Central memory CD8-positive, alpha-beta T cell (primary cell): ENCODE measurements at regions not wholly inside any gene's neighbourhood (a gene's known extent, or its start where the extent isn't known, plus 50 kb on each side); places are given as distances from the start of the nearest gene placed in this dataset.
"Not testable (repeated sequence)": the region's sequence is repeated elsewhere in the genome, so short reads cannot be mapped to it uniquely, and the experiment has no call there.

Source experiments
- ATAC-seq: fragments of 150-1000 bp; cut with Tn5 transposase; replicated peaks from 2 replicates; pipeline ENCODE4 v1.10.0; 2022; ENCODE audit warnings: mild to moderate bottlenecking, moderate FRiP score, moderate number of reproducible peaks; ENCODE audit not compliant: poor library complexity, severe bottlenecking; ENCODE audit errors: extremely low read depth
- DNase-seq, 2 donors: peaks; one replicate each; pipeline ENCODE4 v3.0.0; 2021; ENCODE audit warnings: low spot score in 2 of 2
- H3K27ac Mint-ChIP-seq: one replicate; pipeline ENCODE4 v1.8.0; 2022; ENCODE audit warnings: low read depth, mild to moderate bottlenecking, moderate library complexity, mixed read lengths
- H3K27me3 Mint-ChIP-seq: one replicate; pipeline ENCODE4 v1.8.0; 2022; ENCODE audit warnings: mixed read lengths
- H3K36me3 Mint-ChIP-seq: one replicate; pipeline ENCODE4 v1.8.0; 2022; ENCODE audit warnings: mild to moderate bottlenecking, moderate library complexity, mixed read lengths; ENCODE audit not compliant: insufficient read depth
- H3K4me1 Mint-ChIP-seq: one replicate; pipeline ENCODE4 v1.8.0; 2022; ENCODE audit warnings: mixed read lengths
- H3K4me3 Mint-ChIP-seq: one replicate; pipeline ENCODE4 v1.8.0; 2022; ENCODE audit warnings: mild to moderate bottlenecking, moderate library complexity, mixed read lengths
- H3K9me3 Mint-ChIP-seq: one replicate; pipeline ENCODE4 v1.8.0; 2022; ENCODE audit warnings: mixed read lengths

- ATAC-seq (no peak), DNase-seq (no peak)
- H3K4me3 Mint-ChIP-seq: no peak overlapping the region
- H3K27ac Mint-ChIP-seq: no peak overlapping the region
- H3K36me3 Mint-ChIP-seq: no peaks in the 10 kb centered on the region
- H3K9me3 Mint-ChIP-seq: no peaks in the 10 kb centered on the region
- no peaks in the 10 kb centered on the region for H3K27me3 Mint-ChIP-seq
- no peaks in the 10 kb centered on the region for H3K4me1 Mint-ChIP-seq
Measured at GRCh38 chr5:96180684-96181435, 219.2 kb upstream of the ELL2 start.

DNA sequence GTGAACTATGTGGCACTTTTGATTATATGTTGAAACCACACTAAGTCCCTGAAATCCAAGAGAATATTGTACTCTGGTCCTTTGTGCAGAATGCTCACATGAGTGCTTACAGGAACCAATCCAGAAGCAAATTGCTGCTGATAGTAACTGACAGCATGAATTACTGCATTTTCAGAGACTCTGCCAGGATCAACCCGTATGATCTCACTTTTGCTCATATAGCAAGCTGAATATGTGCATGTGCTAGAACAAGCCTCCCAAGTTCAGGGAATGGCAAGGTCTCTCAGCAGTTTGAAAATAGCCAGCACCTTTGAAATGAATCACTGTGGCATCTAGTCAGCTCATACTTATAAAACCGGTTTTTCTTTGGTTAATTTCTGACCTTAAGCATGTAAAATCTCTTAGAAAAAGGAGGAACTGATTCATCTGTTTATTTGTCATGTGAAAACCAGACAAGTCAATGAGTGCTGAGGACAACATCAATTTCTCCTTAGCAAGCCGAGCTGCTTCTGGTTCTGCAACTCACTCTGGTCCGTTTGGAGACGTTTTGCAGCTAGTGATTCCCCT is 215.7 kb upstream of the ELL2 start:
- Mint-ChIP-seq H3K27ac (no peak overlapping the region), H3K4me1 (no peaks in the 10 kb centered on the region), H3K27me3 (no peaks in the 10 kb centered on the region), H3K4me3 (no peak overlapping the region), H3K36me3 (no peaks in the 10 kb centered on the region), H3K9me3 (no peaks in the 10 kb centered on the region)
- DNase-seq (no peak), ATAC-seq (no peak)

DNA sequence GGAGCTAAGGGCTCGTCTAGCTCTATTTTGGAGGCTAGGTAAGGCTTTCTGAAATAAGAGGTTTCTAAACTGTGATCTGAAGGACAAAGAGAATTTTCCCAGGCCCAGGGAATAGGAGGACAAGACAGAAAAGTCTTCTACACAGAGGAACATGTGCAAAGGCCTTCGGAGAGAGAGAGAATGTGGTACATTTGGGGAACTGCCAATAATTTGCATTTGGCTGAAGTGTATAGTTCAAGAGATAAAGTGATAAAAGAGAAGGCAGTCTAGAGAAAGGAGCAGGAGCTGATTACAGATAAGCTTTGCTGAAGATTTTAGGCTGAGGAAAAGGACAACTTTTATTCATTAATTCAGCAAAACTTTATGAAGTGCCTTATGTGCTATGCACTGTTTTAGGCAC is 214.4 kb upstream of the ELL2 start:
- H3K36me3 Mint-ChIP-seq: no peaks in the 10 kb centered on the region
- no peak for DNase-seq
- no peak overlapping the region for H3K4me3 Mint-ChIP-seq
- H3K27me3 Mint-ChIP-seq: no peaks in the 10 kb centered on the region
- H3K4me1 Mint-ChIP-seq: no peaks in the 10 kb centered on the region
- H3K27ac Mint-ChIP-seq: no peak overlapping the region
- no peaks in the 10 kb centered on the region for H3K9me3 Mint-ChIP-seq
- no peak for ATAC-seq

DNA sequence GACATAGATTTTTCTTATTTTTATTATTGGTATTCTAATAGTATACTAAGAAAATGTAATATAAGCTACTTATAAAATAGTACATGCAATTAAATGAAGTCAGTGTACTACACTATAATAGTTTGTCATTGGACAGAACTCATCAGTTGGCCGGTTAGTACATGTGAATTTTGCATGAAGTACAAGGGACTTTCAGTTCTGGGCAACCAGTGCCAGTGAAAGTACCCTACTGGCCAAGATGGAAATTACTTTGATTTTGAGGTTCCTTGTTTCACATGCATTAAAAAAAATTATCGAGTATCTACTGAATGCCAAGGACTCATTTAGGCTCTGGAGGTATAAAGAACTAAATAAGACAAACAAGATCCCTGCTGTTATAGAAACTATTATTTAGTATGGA is 213.4 kb upstream of the ELL2 start:
- ATAC-seq: no peak
- H3K4me1 Mint-ChIP-seq: no peaks in the 10 kb centered on the region
- H3K4me3 Mint-ChIP-seq: no peak overlapping the region
- no peaks in the 10 kb centered on the region for H3K27me3 Mint-ChIP-seq
- DNase-seq: no peak
- no peaks in the 10 kb centered on the region for H3K9me3 Mint-ChIP-seq
- H3K27ac Mint-ChIP-seq: no peak overlapping the region
- no peaks in the 10 kb centered on the region for H3K36me3 Mint-ChIP-seq

GRCh38 chr5:96173366-96173765 is 211.7 kb upstream of the ELL2 start:
- no peak overlapping the region for H3K27ac Mint-ChIP-seq
- H3K9me3 Mint-ChIP-seq: no peaks in the 10 kb centered on the region
- no peaks in the 10 kb centered on the region for H3K4me1 Mint-ChIP-seq
- H3K27me3 Mint-ChIP-seq: no peaks in the 10 kb centered on the region
- no peak overlapping the region for H3K4me3 Mint-ChIP-seq
- H3K36me3 Mint-ChIP-seq: no peaks in the 10 kb centered on the region
- ATAC-seq: no peak
- no peak for DNase-seq

DNA sequence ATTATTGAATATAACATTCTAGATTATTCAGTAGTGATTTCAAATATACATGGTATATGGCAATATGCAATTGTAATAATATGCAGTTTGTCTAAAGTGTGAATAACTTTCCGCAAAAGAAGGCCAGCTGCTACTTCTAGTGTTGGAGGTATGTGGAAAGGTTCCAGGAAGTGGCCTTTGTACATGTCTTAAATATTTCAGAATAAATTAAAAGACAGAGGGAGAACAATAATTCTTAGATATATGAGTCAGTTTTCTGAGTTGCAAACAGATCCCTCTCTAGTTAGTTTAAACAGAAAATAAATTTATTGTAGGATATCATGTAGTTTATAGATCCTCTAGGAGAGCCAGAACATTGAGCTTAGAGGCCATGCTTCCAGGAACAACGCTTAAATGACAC is 210.8 kb upstream of the ELL2 start:
- no peak overlapping the region for H3K27ac Mint-ChIP-seq
- no peaks in the 10 kb centered on the region for H3K4me1 Mint-ChIP-seq
- no peaks in the 10 kb centered on the region for H3K36me3 Mint-ChIP-seq
- no peak for DNase-seq
- H3K4me3 Mint-ChIP-seq: no peak overlapping the region
- H3K27me3 Mint-ChIP-seq: no peaks in the 10 kb centered on the region
- ATAC-seq: no peak
- H3K9me3 Mint-ChIP-seq: no peaks in the 10 kb centered on the region

- DNase-seq, H3K27me3 Mint-ChIP-seq, H3K4me1 Mint-ChIP-seq, H3K36me3 Mint-ChIP-seq, ATAC-seq, H3K9me3 Mint-ChIP-seq, H3K27ac Mint-ChIP-seq, H3K4me3 Mint-ChIP-seq: not testable (repeated sequence)
Measured at GRCh38 chr5:96171973-96172372, 210.3 kb upstream of the ELL2 start.

- H3K4me3 Mint-ChIP-seq, DNase-seq, H3K9me3 Mint-ChIP-seq, H3K27me3 Mint-ChIP-seq, H3K36me3 Mint-ChIP-seq, H3K27ac Mint-ChIP-seq, ATAC-seq, H3K4me1 Mint-ChIP-seq: not testable (repeated sequence)
Measured at GRCh38 chr5:96170481-96171125, 209.0 kb upstream of the ELL2 start.

- H3K4me1 Mint-ChIP-seq, H3K9me3 Mint-ChIP-seq, H3K36me3 Mint-ChIP-seq, H3K4me3 Mint-ChIP-seq, H3K27ac Mint-ChIP-seq, ATAC-seq, DNase-seq: not testable (repeated sequence)
- H3K27me3 Mint-ChIP-seq: peaks cover 14% of the 10 kb centered on the region
Measured at GRCh38 chr5:96168833-96169232, 207.2 kb upstream of the ELL2 start.

DNA sequence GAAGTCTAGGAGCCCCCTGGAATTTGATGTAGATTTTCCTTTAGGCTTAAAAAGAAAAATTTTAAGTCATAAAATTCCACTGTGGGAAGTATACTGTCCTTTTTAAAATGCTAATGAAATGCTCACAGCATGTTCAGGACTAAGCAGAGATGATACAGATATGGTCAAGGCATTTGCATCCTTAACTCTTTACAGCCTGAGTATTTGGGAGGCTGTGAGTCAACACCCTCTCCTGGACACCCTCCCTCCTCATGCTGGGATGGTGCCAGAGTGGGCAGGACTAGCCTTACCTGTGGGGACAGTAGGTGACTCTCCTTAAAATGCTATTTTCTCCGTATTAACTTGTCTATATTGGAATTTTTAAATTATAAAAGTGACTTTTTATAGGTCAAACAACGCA is 197.4 kb upstream of the ELL2 start:
- Mint-ChIP-seq H3K27ac (no peak overlapping the region), H3K36me3 (peaks cover 4% of the 10 kb centered on the region), H3K27me3 (peaks cover 14% of the 10 kb centered on the region), H3K4me3 (no peak overlapping the region), H3K9me3 (no peaks in the 10 kb centered on the region), H3K4me1 (no peaks in the 10 kb centered on the region)
- ATAC-seq (no peak), DNase-seq (no peak)

GRCh38 chr5:96157841-96158291 is 196.2 kb upstream of the ELL2 start:
- Mint-ChIP-seq H3K27me3 (peaks cover 11% of the 10 kb centered on the region), H3K9me3 (no peaks in the 10 kb centered on the region), H3K4me1 (no peaks in the 10 kb centered on the region), H3K36me3 (peaks cover 4% of the 10 kb centered on the region), H3K27ac (no peak overlapping the region), H3K4me3 (no peak overlapping the region)
- DNase-seq (no peak), ATAC-seq (no peak)

GRCh38 chr5:96157077-96157780 is 195.6 kb upstream of the ELL2 start:
- ATAC-seq (no peak), DNase-seq (no peak)
- Mint-ChIP-seq H3K4me1 (no peaks in the 10 kb centered on the region), H3K36me3 (peaks cover 4% of the 10 kb centered on the region), H3K27ac (no peak overlapping the region), H3K9me3 (no peaks in the 10 kb centered on the region), H3K27me3 (peaks cover 11% of the 10 kb centered on the region), H3K4me3 (no peak overlapping the region)
